Putamen (tissue), 1 donor: ENCODE measurements at regions not wholly inside any gene's neighbourhood (a gene's known extent, or its start where the extent isn't known, plus 50 kb on each side); places are given as distances from the start of the nearest gene placed in this dataset.

Source experiments
- DNase-seq: peaks from one replicate; pipeline ENCODE4 v3.0.0-alpha.2; 2016; ENCODE audit warnings: low spot score

GRCh38 chr6:55696501-55696900 lies 117.5 kb upstream of the HMGCLL1 start:
- no peak for DNase-seq

GRCh38 chr6:55696041-55696440 lies 117.0 kb upstream of the HMGCLL1 start:
- no peak for DNase-seq

GRCh38 chr6:55694759-55695158 lies 115.8 kb upstream of the HMGCLL1 start:
- peak; percentile 3 for DNase-seq

GRCh38 chr6:55694148-55694547 lies 115.2 kb upstream of the HMGCLL1 start:
- DNase-seq = no peak

GRCh38 chr6:55679503-55679902 lies 100.5 kb upstream of the HMGCLL1 start:
- no peak for DNase-seq

- no peak for DNase-seq
Observed at GRCh38 chr6:55678330-55679224, 99.6 kb upstream of the HMGCLL1 start.

- DNase-seq = no peak
Observed at GRCh38 chr6:55676736-55677135, 97.7 kb upstream of the HMGCLL1 start.

- DNase-seq = no peak
Observed at GRCh38 chr6:55675941-55676340, 96.9 kb upstream of the HMGCLL1 start.

GRCh38 chr6:55674672-55675071 lies 95.7 kb upstream of the HMGCLL1 start:
- no peak for DNase-seq

- no peak for DNase-seq
Observed at GRCh38 chr6:55670850-55671413, 91.9 kb upstream of the HMGCLL1 start.

- no peak for DNase-seq
Observed at GRCh38 chr6:55669028-55669427, 90.0 kb upstream of the HMGCLL1 start.

GRCh38 chr6:55668591-55668990 lies 89.6 kb upstream of the HMGCLL1 start:
- no peak for DNase-seq

- no peak for DNase-seq
Observed at GRCh38 chr6:55667341-55667740, 88.3 kb upstream of the HMGCLL1 start.

- no peak for DNase-seq
Observed at GRCh38 chr6:55666606-55667225, 87.7 kb upstream of the HMGCLL1 start.

- no peak for DNase-seq
Observed at GRCh38 chr6:55666037-55666436, 87.0 kb upstream of the HMGCLL1 start.

- no peak for DNase-seq
Observed at GRCh38 chr6:55664591-55665587, 85.9 kb upstream of the HMGCLL1 start.

- DNase-seq = no peak
Observed at GRCh38 chr6:55663914-55664313, 84.9 kb upstream of the HMGCLL1 start.

GRCh38 chr6:55659304-55659703 lies 80.3 kb upstream of the HMGCLL1 start:
- no peak for DNase-seq

- no peak for DNase-seq
Observed at GRCh38 chr6:55654445-55654844, 75.5 kb upstream of the HMGCLL1 start.

- DNase-seq = no peak
Observed at GRCh38 chr6:55652429-55652828, 73.4 kb upstream of the HMGCLL1 start.

- no peak for DNase-seq
Observed at GRCh38 chr6:55651015-55651414, 72.0 kb upstream of the HMGCLL1 start.

- DNase-seq = no peak
Observed at GRCh38 chr6:55643861-55644260, 64.9 kb upstream of the HMGCLL1 start.
